ENCODE measurements at regions not wholly inside any gene's neighbourhood (a gene's known extent, or its start where the extent isn't known, plus 50 kb on each side); places are given as distances from the start of the nearest gene placed in this dataset.

GRCh38 chr2:198917926-198918720, 539.6 kb downstream of the SATB2 start:
- DNase-seq (ENCODE audit: low spot score), result no peak
- in situ Hi-C loops (cut with MboI; ENCODE audit: low sequenced_read_pairs, unreplicated experiment), result no loop called here
- no peak for TF ChIP-seq CTCF (IDR thresholded peaks at IDR 0.05; ENCODE audit: borderline replicate concordance, control extremely low read depth, extremely low read depth, insufficient read depth, missing control alignments)

GRCh38 chr2:198917275-198917674, 540.5 kb downstream of the SATB2 start:
- no peak for TF ChIP-seq CTCF (IDR thresholded peaks at IDR 0.05; ENCODE audit: borderline replicate concordance, control extremely low read depth, extremely low read depth, insufficient read depth, missing control alignments)
- DNase-seq (ENCODE audit: low spot score), result no peak
- in situ Hi-C loops (cut with MboI; ENCODE audit: low sequenced_read_pairs, unreplicated experiment), result no loop called here

GRCh38 chr2:198916548-198917080, 541.1 kb downstream of the SATB2 start:
- in situ Hi-C loops (cut with MboI; ENCODE audit: low sequenced_read_pairs, unreplicated experiment), result no loop called here
- DNase-seq (ENCODE audit: low spot score), result no peak
- TF ChIP-seq CTCF (IDR thresholded peaks at IDR 0.05; ENCODE audit: borderline replicate concordance, control extremely low read depth, extremely low read depth, insufficient read depth, missing control alignments), result no peak

GRCh38 chr2:198913394-198914152, 544.2 kb downstream of the SATB2 start:
- in situ Hi-C loops (cut with MboI; ENCODE audit: low sequenced_read_pairs, unreplicated experiment), result no loop called here
- DNase-seq (ENCODE audit: low spot score), result peak; percentile 65
- TF ChIP-seq CTCF (IDR thresholded peaks at IDR 0.05; ENCODE audit: borderline replicate concordance, control extremely low read depth, extremely low read depth, insufficient read depth, missing control alignments), result no peak

- in situ Hi-C loops (cut with MboI; ENCODE audit: low sequenced_read_pairs, unreplicated experiment), result no loop called here
- TF ChIP-seq CTCF (IDR thresholded peaks at IDR 0.05; ENCODE audit: borderline replicate concordance, control extremely low read depth, extremely low read depth, insufficient read depth, missing control alignments), result no peak
- no peak for DNase-seq (ENCODE audit: low spot score)
These were observed 548.0 kb downstream of the SATB2 start for GRCh38 chr2:198909525-198910267.
